GM12878 (cell line): ENCODE measurements at regions not wholly inside any gene's neighbourhood (a gene's known extent, or its start where the extent isn't known, plus 50 kb on each side); places are given as distances from the start of the nearest gene placed in this dataset.

ENCODE experiments used
- ASH2L ChIP-seq: fragments of 300-600, 200-600 bp; sonication (generic); IDR thresholded peaks from 2 replicates; pipeline ENCODE4 v1.6.1; 2017; ENCODE audit warnings: low read depth, mild to moderate bottlenecking, borderline replicate concordance
- BCL11A ChIP-seq: IDR thresholded peaks from 2 replicates; pipeline ENCODE4 v1.6.1; 2011; ENCODE audit warnings: low read depth, low read length
- FOXM1 ChIP-seq: IDR thresholded peaks from 2 replicates; pipeline ENCODE4 v1.6.1; 2012; ENCODE audit warnings: low read depth, mild to moderate bottlenecking, inconsistent platforms, low read length, moderate library complexity
- GABPA ChIP-seq: IDR thresholded peaks from 2 replicates; pipeline ENCODE4 v1.6.1; 2014; ENCODE audit warnings: antibody characterized with exemption, low read depth, mild to moderate bottlenecking, inconsistent platforms
- HDAC2 ChIP-seq: fragments of 200-600 bp; sonication (generic); IDR thresholded peaks from 2 replicates; pipeline ENCODE4 v1.6.1; 2017
- MEF2B ChIP-seq: fragments of 450-650 bp; IDR thresholded peaks from 2 replicates; pipeline ENCODE4 v1.6.1; 2018; ENCODE audit warnings: mild to moderate bottlenecking, moderate library complexity; ENCODE audit not compliant: partially characterized antibody, poor library complexity, severe bottlenecking
- MXI1 ChIP-seq: fragments of 150-350 bp; IDR thresholded peaks from 2 replicates; pipeline ENCODE4 v1.6.1; 2011; ENCODE audit warnings: low read depth, mild to moderate bottlenecking, inconsistent platforms, low read length, improper control_type of control experiment
- NBN ChIP-seq: fragments of 450-650 bp; IDR thresholded peaks from 2 replicates; pipeline ENCODE4 v1.6.1; 2016
- NFIC ChIP-seq: IDR thresholded peaks from 2 replicates; pipeline ENCODE4 v1.6.1; 2012; ENCODE audit warnings: low read depth, mild to moderate bottlenecking, inconsistent platforms, low read length, moderate library complexity
- POLR2AphosphoS2 ChIP-seq: IDR thresholded peaks from 2 replicates; pipeline ENCODE4 v1.6.1; 2011; ENCODE audit warnings: low read depth, mild to moderate bottlenecking, low read length, improper control_type of control experiment, moderate library complexity
- SIX5 ChIP-seq: IDR thresholded peaks from 2 replicates; pipeline ENCODE4 v1.6.1; 2011; ENCODE audit warnings: mild to moderate bottlenecking, low read depth, low read length, moderate library complexity; ENCODE audit not compliant: severe bottlenecking
- SP1 ChIP-seq: IDR thresholded peaks from one replicate; pipeline ENCODE4 v1.6.1; 2011; ENCODE audit warnings: low read depth, low read length
- TCF3 ChIP-seq: IDR thresholded peaks from 2 replicates; pipeline ENCODE4 v1.6.1; 2012; ENCODE audit warnings: low read depth, mild to moderate bottlenecking, low read length, borderline replicate concordance; ENCODE audit not compliant: insufficient read depth
- TCF7 ChIP-seq: IDR thresholded peaks from 2 replicates; pipeline ENCODE4 v1.6.1; 2014; ENCODE audit warnings: antibody characterized with exemption, borderline replicate concordance
- WRNIP1 ChIP-seq: IDR thresholded peaks from 2 replicates; pipeline ENCODE4 v1.6.1; 2011; ENCODE audit warnings: low read depth, low read length, improper control_type of control experiment, borderline replicate concordance
- YY1 ChIP-seq: IDR thresholded peaks from 2 replicates; pipeline ENCODE4 v1.6.1; 2011; ENCODE audit warnings: low read depth, mild to moderate bottlenecking, low read length
- ZNF274 ChIP-seq: IDR thresholded peaks from one replicate; pipeline ENCODE4 v1.8.0; 2011; ENCODE audit not compliant: insufficient read length, insufficient read depth
- ZNF622 ChIP-seq: fragments of 450-650 bp; IDR thresholded peaks from 2 replicates; pipeline ENCODE4 v1.6.1; 2017; ENCODE audit warnings: mild to moderate bottlenecking, inconsistent platforms
- TF ChIP-seq, protein P1 (sequence below): fragments of 450-650 bp; IDR thresholded peaks from 2 replicates; pipeline ENCODE4 v1.6.1; 2017; ENCODE audit warnings: mild to moderate bottlenecking, low read depth, inconsistent platforms; ENCODE audit not compliant: poor library complexity, severe bottlenecking
- TF ChIP-seq, protein P2 (sequence below): fragments of 450-650 bp; IDR thresholded peaks from 2 replicates; pipeline ENCODE4 v1.6.1; 2017; ENCODE audit warnings: mild to moderate bottlenecking
- TF ChIP-seq, protein P3 (sequence below): fragments of 450-650 bp; IDR thresholded peaks from 2 replicates; pipeline ENCODE4 v1.6.1; 2016; ENCODE audit warnings: mild to moderate bottlenecking, moderate library complexity, borderline replicate concordance
- TF ChIP-seq, protein P4 (sequence below): fragments of 450-650 bp; IDR thresholded peaks from 2 replicates; pipeline ENCODE4 v1.6.1; 2018; ENCODE audit warnings: borderline replicate concordance, mild to moderate bottlenecking; ENCODE audit not compliant: partially characterized antibody

DNA sequence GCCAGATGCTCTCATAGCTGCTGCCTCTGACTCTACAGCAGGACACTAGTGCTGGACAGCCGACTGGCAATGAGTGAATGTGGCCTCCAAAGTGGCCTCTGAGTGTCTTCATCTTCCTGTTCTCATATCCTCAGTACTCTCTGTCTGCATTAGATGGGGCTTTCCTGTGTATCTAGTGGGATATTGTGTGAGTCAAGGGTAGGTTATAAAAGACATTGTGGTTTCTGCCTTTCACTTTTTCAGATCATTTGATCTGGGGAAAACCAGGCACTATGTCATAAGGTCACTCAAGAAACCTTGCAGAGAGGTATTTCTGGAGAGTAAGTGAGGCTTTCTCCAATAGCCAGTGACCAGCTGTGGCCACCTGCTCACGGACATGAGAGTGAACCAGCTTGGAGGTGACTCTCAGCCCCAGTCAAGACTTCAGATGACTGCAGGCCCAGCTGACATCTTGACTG, 333.6 kb upstream of the NCAM1 start (continued):
- TF ChIP-seq ASH2L (no peak), TCF3 (peak; percentile 87; the same call in 1 of the 2 replicates), ZNF622 (no peak), GABPA (no peak), FOXM1 (peak; percentile 93), WRNIP1 (no peak), YY1 (peak; percentile 54; the same call in 1 of the 2 replicates), TCF7 (peak; percentile 52; the same call in 1 of the 2 replicates), BCL11A (peak; percentile 52; the same call in 1 of the 2 replicates), SP1 (peak; percentile 4), NFIC (peak; percentile 90), POLR2AphosphoS2 (no peak), SIX5 (no peak), ZNF274 (no peak), MXI1 (no peak), HDAC2 (no peak), MEF2B (peak; percentile 50), NBN (no peak)
- TF ChIP-seq, protein P1, sequence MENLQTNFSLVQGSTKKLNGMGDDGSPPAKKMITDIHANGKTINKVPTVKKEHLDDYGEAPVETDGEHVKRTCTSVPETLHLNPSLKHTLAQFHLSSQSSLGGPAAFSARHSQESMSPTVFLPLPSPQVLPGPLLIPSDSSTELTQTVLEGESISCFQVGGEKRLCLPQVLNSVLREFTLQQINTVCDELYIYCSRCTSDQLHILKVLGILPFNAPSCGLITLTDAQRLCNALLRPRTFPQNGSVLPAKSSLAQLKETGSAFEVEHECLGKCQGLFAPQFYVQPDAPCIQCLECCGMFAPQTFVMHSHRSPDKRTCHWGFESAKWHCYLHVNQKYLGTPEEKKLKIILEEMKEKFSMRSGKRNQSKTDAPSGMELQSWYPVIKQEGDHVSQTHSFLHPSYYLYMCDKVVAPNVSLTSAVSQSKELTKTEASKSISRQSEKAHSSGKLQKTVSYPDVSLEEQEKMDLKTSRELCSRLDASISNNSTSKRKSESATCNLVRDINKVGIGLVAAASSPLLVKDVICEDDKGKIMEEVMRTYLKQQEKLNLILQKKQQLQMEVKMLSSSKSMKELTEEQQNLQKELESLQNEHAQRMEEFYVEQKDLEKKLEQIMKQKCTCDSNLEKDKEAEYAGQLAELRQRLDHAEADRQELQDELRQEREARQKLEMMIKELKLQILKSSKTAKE, result peak; percentile 71
- TF ChIP-seq, protein P2, sequence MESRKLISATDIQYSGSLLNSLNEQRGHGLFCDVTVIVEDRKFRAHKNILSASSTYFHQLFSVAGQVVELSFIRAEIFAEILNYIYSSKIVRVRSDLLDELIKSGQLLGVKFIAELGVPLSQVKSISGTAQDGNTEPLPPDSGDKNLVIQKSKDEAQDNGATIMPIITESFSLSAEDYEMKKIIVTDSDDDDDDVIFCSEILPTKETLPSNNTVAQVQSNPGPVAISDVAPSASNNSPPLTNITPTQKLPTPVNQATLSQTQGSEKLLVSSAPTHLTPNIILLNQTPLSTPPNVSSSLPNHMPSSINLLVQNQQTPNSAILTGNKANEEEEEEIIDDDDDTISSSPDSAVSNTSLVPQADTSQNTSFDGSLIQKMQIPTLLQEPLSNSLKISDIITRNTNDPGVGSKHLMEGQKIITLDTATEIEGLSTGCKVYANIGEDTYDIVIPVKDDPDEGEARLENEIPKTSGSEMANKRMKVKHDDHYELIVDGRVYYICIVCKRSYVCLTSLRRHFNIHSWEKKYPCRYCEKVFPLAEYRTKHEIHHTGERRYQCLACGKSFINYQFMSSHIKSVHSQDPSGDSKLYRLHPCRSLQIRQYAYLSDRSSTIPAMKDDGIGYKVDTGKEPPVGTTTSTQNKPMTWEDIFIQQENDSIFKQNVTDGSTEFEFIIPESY, result no peak
- TF ChIP-seq, protein P3, sequence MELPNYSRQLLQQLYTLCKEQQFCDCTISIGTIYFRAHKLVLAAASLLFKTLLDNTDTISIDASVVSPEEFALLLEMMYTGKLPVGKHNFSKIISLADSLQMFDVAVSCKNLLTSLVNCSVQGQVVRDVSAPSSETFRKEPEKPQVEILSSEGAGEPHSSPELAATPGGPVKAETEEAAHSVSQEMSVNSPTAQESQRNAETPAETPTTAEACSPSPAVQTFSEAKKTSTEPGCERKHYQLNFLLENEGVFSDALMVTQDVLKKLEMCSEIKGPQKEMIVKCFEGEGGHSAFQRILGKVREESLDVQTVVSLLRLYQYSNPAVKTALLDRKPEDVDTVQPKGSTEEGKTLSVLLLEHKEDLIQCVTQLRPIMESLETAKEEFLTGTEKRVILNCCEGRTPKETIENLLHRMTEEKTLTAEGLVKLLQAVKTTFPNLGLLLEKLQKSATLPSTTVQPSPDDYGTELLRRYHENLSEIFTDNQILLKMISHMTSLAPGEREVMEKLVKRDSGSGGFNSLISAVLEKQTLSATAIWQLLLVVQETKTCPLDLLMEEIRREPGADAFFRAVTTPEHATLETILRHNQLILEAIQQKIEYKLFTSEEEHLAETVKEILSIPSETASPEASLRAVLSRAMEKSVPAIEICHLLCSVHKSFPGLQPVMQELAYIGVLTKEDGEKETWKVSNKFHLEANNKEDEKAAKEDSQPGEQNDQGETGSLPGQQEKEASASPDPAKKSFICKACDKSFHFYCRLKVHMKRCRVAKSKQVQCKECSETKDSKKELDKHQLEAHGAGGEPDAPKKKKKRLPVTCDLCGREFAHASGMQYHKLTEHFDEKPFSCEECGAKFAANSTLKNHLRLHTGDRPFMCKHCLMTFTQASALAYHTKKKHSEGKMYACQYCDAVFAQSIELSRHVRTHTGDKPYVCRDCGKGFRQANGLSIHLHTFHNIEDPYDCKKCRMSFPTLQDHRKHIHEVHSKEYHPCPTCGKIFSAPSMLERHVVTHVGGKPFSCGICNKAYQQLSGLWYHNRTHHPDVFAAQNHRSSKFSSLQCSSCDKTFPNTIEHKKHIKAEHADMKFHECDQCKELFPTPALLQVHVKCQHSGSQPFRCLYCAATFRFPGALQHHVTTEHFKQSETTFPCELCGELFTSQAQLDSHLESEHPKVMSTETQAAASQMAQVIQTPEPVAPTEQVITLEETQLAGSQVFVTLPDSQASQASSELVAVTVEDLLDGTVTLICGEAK, result no peak
- TF ChIP-seq, protein P4, sequence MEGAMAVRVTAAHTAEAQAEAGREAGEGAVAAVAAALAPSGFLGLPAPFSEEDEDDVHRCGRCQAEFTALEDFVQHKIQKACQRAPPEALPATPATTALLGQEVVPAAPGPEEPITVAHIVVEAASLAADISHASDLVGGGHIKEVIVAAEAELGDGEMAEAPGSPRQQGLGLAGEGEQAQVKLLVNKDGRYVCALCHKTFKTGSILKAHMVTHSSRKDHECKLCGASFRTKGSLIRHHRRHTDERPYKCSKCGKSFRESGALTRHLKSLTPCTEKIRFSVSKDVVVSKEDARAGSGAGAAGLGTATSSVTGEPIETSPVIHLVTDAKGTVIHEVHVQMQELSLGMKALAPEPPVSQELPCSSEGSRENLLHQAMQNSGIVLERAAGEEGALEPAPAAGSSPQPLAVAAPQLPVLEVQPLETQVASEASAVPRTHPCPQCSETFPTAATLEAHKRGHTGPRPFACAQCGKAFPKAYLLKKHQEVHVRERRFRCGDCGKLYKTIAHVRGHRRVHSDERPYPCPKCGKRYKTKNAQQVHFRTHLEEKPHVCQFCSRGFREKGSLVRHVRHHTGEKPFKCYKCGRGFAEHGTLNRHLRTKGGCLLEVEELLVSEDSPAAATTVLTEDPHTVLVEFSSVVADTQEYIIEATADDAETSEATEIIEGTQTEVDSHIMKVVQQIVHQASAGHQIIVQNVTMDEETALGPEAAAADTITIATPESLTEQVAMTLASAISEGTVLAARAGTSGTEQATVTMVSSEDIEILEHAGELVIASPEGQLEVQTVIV, result no peak
